Hematopoietic multipotent progenitor cell treated with erythropoietin and hydrocortisone succinate and interleukin-3 and kit ligand, for 6 days (in vitro differentiated cells): ENCODE measurements at regions not wholly inside any gene's neighbourhood (a gene's known extent, or its start where the extent isn't known, plus 50 kb on each side); places are given as distances from the start of the nearest gene placed in this dataset.

Experiments used
- DNase-seq: peaks from one replicate; pipeline ENCODE4 v3.0.0-alpha.2; 2015

DNA sequence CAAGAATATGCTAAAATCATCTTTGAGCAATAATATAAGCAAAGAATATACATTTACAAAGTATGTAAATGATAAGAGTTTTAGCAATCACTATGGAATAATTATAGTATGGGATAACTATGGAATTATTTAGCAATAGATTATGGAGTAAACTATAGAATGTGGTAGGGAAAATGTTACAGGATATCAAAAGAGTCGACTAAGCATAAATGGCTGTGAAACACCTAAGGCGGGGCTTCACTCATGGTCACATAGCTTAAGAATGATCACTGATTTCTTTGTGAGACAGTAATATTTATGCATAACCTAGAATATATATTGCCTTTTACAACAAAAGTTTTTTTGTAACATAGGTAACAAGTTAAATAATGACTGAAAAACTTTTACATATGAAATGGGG is 2049.7 kb downstream of the ARAP2 start:
- DNase-seq, result no peak

DNA sequence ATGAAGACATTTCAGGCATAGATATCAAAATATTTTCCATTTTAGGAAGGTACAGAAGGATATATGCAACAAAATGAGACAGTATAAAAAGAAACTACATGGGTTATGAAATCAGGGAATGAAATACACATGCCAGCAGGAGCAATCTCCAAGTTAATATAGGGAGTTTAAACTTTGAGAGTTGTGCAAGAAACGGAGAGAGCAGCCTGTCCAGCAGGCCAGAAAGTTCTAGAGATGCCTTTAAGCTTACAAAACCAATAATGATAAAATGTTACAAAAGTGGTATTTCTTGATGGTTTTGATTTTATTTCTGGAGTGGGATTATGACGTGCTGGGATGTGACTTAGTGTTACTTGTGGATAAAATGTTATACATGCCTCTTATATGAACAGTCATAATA is 2047.9 kb downstream of the ARAP2 start:
- no peak for DNase-seq

DNA sequence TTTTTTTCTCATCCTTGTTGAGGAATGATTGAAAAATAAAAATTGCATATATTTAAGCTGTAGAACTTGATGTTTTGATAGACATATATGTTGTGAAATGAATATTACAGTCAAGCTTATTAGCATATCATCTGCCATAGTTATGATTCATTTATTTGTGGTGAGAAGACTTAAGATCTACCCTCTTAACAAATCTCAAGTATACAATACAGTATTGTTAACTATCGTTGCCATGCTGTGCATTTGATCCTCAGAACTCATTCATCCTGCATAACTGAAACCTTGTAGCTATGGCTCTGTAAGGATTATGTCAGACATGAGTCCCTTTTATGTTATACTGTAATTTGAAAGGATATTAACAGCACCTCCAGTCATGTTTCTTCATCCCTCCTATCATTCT is 2045.3 kb downstream of the ARAP2 start:
- no peak for DNase-seq

DNA sequence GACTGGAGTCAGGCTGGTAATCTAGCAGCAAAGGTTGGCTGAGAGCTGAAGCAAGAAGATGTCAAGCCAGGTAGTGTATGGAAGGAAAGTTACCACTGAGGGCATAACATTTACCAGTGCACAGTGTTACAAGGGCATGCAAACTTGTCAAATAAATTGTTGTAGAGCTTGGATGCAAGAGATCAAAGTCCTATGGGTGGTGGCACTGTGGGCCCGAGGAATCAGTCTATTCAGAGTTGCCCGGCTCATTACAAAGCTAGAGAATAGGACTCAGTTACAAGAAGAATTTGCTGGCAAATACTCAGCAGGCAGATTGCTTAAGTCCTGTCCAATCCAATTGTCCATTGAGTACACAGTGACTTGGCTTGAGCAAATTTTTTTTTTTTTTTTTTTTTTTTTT is 2043.8 kb downstream of the ARAP2 start:
- DNase-seq, result no peak

DNA sequence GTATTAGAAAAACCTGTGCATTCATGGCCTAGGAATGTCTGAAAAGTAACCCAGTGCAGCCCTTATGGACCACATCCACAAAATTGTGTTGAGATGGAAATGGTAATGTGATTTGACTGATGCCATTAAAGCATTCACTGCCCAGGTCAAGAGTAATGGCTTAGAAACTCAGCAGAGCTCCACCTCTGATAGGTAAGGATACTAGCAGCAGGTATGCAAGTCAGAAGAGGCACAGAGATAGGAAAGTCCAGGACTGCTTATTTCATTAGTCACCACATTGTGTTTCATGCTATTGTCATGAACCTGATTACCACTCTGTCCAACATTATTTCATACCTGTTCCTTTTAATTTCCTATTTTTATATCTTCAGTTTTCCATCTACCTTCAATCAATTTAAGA is 2042.2 kb downstream of the ARAP2 start:
- no peak for DNase-seq

DNA sequence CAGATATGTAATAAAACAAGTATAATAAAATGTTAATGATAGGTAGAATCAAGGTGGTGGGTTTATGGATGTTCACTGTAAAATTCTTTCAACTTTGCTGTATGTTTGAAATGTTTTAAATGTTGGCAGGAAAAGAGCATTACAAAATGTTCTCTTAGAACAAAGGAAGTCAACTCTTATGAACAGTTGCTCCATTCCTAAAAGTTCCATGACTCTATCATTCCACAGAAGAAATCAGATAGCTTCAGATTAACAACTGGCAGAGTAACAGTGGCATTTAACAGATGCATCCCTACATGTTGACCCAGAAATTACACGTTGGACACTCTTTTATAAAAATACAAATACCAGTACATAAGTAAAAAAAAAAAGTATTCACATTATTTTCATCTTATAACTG is 2023.7 kb downstream of the ARAP2 start:
- DNase-seq, result no peak

DNA sequence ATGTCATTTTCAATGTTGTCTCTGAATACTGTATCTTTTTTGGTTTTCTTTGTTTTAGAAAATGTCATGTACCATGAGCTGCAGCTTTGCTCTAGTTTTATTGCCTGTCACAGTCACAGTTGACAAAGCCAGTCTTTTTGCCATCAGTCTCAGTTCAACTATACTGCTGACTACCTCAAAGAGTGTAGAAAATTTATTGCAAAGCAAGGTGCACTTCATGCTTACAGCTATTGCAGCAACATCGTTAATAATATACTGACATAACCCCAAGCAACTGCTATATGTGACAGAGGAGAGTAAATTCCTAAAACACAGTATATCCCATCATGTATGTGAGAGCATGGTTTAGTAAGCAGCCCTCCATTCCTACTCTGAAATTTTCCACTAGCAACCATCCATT is 2022.3 kb downstream of the ARAP2 start:
- DNase-seq, result no peak

DNA sequence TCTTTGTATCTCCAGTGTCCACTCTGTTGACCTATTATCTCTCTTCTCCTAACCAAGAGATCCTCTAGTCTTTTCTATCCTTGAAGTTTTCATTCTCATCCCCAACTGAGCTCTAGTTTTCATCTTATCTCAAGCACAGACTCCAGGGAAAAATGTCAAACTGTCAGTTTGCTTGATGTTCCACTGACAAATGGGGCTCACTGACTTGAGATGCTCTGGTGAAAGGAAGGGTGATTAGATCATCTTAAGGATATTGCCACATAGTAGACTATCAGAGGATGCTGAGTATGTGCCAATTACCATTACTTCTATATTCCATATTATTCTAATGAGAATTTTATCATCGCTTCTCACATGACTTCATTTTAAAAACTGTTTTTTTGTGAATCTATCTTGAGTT is 2008.2 kb downstream of the ARAP2 start:
- DNase-seq, result no peak

DNA sequence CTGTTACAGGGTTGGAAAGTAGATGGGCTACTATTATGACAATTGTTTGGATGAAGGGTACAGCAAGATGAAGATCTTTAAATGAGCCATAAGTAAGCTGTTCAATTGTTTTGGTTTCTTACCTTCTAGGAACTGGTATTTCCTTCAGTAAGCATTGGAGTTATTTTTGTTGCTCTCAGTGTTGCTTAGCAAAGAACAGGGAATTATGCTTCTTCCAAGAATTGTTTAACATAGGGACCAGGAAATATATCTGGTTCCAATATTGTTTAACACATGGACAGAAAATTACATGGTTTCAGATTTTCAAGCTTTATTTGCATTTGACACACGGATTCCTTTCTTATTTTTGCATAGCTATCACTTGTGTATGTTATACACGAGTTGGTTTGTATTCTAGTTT is 1999.0 kb downstream of the ARAP2 start:
- no peak for DNase-seq

DNA sequence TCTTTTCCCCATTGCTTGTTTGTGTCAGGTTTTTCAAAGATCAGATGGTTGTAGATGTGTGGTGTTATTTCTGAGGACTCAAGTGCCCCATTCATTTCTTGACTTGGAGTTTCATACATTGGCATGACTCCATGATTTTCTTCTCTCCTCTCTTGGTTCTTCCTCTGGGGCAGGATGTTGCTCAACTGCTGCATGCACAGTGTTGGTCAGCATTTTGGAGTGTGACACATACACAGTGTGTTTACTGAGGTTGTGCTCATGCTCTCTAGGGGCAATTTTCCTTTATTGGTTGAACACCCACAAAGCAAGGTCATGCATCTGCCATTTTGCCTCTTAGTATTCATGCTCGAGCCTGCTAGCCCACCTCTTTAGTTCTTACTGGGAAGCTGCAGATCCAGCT is 1993.8 kb downstream of the ARAP2 start:
- DNase-seq, result no peak

DNA sequence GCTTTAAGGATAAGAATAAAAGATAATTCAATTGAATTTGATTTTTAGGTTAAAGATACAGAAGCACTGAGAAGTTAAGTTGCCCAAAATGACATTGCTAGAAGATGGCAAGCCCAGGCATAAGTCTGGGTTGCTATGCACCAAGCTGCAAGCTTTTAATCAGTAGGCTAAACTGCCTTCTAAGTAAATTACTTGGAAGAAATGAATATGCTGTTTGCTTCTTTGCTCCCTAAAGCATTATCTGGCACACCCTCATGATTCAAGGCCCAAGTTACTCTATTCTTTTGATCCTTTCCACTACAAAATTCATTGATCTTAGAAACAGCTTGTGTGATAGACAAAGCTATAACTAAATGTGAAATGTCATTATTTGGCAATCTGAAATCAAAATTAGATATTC is 1991.1 kb downstream of the ARAP2 start:
- no peak for DNase-seq

DNA sequence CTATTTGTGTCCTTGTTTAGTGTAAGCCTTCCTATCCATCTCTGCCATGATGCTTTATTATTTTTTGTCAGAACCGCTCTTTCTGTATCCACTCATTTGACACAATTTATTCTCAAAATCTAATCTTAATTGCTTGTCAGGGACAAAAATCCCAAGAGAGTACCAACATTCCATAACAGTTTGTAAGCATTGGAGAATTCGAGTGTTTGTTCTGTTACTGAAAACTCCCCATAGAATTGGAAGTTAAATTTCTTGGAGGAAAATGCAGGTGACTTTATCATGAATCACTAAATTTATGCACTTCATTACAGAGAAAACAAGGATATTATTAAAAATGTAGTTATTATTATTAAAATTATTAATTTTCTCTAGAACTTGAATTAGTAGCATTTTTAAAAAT is 1986.1 kb downstream of the ARAP2 start:
- no peak for DNase-seq

DNA sequence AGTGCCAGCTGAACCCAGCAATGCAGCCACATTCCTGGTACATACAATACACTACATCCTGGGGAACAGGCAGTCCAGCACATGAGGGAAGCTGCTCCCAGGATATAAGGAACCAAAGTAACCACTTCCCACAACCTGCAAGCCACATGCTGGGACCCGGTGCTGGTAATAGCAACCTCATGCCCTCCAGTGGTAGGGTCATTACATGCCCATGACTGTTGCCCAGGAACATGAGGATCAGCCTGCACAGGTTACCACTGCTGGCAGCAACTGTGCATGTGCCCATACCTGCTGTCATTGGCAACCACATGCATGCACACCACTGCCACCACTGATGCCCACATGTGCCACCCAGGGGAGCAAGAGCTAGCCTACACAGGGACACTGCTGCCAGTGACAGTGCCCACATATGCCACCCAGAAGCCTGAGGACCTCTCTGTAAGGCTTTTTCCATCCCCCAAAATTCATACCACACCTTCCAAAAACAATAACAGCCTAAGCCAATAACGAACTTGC is 1982.5 kb downstream of the ARAP2 start:
- DNase-seq, result no peak

DNA sequence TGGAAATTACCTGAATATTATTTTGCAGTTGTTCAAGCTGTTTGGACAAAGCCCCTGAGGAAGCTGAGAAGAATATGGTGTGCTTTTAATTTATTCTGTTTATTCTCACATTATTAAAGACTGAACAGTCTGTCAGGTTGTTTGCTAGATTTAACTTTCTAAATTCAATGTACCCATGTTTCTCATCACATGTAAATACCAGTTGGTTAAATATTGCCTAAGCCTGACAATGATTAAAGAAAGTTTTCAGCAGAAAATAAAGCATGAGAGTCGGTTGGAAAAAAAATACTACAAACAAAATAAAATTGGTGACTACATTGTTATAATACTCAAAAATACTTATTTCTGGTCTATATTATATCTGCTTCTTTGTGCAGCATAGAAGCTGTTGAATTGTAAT is 1974.7 kb downstream of the ARAP2 start:
- no peak for DNase-seq

DNA sequence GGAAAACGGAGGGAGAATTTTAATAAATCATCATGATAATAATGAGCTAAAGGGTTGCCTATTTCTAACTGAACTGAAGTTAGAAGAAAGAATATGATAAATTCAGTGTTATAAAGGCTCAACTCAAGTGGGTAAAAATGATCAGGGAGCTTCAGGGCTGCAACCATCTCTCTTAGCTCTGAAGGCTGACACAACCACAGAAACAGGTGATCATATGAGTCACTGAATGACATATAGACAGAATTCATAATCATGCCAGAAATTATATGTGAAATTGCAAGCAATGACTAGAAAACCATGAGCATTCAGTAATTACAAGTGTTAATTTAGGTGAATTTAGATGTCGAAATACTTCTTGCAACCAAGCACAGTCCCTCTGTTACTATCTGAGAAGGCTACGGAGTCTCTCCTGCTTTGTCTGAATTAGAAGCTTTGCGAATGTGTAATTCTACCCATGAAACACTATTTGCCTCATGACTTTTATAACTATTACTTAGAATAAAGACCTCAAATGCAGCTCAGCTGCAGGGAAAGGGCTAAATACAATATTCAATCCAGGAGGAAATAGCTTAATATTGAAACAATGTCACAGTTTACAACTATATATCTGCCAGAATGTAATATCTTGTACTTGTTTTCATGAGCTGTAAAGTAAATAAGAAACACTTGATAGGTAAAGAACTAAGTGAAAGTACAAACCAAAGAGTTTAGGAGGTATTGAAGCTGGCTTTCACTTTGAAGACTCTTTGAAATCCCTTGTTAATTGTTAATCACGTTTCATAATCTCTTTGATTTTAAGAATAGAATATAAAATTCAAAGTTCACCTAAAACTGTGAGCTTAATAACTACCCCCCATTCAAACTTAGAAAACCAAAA is 1972.6 kb downstream of the ARAP2 start:
- DNase-seq, result no peak

DNA sequence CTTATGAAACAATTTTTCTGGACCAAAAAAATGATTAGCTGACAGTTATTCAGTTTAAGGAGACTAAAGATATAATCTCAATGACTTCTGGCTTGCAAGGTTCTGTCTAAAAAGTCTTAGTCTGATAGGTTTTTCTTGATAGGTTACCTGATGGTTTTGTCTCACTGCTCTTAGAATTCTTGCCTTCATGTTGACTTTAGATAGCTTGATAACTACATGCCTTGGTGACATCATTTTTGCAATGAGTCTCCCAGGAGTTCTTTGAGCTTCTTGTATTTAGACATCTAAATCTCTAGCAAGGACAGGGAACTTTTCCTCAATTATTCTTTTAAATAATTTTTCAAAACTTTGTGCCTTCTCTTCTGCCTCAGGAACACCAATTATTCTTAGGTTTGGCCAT is 1965.3 kb downstream of the ARAP2 start:
- no peak for DNase-seq

DNA sequence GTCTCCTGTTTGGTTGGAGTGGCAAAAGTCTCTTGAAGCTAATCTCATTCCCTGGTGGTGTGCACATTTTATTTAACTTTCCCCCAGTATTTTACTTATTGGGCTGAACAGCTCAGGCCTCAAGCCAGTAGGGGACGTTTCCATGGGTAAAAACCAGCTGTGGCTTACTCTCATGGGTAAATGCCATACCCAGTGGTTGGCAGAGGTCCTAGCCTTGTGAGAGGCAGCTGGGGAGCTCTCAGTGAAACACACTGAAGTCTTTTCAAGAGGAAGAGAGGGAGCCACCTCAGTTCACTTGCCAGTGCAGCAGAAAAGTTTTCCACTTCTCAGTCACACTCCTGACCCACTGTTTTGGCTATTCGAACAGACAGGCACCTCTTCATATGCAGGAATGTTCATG is 1964.2 kb downstream of the ARAP2 start:
- DNase-seq, result no peak

DNA sequence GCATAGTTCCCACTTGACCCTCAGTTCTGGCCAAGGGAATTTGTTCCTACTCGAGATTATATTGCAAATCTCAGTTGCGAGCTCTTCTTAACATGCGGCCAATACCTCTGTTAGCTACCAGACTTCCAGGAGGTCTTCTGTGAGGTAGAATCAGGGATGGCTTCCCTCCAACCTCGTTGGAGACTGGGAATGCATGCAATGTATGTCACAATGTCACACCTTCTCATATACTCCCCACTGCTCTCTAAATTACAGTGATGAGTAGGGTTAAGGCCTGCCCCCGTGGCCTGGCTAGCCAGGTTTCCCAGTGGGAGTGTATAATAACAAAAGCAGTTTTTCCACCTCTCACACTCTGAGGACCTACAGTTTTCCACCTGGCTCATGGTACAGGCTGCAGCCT is 1962.5 kb downstream of the ARAP2 start:
- no peak for DNase-seq

DNA sequence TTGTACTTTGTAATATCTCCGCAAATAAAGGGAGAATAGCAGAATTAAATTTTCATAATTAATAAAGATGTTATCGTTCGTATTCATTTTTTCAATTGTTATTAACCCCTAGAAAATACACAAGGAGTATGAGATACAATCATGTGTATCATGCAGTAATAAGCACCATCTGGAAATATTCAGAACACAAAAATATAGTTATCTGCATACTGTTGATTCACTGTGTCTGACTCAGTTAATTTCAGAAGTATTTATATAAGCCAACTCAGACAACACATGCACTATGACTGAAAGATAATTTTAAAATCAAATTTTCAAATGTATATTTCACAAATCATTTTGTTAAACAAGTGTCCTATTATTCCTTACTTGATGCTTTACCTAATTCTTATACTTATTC is 1954.8 kb downstream of the ARAP2 start:
- DNase-seq, result no peak

DNA sequence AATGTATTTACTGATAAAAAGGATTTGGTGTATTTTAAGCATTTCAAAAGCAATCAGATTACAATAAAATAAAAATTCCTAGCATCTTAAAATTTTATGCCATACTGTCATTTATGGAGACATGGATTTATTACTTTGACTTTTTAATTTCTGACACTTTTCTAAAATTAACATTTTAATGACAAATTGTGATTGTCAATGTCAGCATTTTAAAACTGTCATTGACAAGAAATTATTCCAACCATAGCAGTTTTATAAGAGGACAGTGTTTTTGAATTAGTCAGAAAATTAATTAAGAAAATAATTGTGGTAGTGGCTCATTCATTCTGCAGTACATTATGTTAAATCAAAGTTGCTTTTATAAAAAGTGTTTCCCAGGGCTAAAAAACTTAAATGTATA is 1954.4 kb downstream of the ARAP2 start:
- DNase-seq, result no peak

DNA sequence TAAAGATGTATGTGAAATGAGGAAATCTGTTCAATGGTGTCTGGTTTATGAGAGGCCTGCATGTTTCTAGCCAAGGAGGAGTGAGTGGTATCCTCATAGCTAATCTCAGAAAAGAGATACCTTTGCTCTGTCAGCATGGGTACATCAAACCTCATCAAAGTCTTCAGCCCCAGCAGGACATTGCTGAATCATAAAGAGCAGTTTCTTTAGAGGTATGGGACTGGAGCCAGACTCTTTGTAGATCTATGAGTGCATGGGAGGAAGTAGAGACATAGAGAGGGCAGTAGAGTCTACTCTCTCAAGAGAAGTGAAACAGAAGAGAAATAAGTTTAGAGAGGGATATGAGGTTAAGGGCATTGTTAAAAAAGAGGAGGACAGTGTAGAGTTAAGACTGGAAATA is 1950.9 kb downstream of the ARAP2 start:
- DNase-seq, result no peak

DNA sequence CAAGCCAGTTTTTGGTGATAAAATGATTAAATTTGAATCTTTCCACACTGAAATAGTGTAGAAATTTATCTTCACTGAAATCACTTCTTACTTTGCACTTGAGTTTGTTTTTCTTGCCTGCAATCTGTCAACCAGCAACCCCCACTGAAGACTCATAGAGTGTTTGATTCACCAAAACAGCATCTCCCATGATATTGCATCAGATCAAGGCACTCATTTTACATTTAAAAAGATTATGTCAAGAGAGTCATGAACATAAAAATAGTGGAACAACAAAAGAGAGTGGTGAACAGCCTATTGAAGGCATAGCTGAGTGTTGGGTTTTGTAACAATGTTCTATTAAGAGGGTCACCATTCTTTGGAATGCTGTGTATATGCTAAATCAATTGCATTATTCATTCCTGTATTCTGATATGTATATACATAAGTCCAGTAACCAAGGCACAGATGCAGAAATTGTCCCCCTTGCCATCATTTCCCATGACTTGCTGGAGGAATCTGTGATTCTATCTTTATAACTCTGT is 1934.9 kb downstream of the ARAP2 start:
- DNase-seq, result no peak

DNA sequence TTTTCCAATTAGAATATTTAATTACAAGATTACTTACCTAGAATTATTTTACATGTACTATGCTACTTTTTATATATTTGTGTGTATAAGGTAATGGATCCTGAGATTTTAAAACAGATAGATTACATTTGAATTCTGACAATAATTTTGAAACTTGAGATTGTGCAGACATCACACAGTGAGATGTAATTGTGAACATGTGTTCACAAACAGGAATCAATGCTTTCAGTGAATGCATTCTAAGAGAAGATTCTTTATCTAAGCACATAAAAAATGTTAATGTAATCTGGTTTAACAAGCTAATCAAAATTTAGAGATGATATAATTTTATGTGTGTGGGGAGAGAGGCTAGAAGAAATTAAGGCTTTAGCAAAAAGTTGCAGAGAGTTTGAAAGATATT is 1925.5 kb downstream of the ARAP2 start:
- DNase-seq, result no peak

DNA sequence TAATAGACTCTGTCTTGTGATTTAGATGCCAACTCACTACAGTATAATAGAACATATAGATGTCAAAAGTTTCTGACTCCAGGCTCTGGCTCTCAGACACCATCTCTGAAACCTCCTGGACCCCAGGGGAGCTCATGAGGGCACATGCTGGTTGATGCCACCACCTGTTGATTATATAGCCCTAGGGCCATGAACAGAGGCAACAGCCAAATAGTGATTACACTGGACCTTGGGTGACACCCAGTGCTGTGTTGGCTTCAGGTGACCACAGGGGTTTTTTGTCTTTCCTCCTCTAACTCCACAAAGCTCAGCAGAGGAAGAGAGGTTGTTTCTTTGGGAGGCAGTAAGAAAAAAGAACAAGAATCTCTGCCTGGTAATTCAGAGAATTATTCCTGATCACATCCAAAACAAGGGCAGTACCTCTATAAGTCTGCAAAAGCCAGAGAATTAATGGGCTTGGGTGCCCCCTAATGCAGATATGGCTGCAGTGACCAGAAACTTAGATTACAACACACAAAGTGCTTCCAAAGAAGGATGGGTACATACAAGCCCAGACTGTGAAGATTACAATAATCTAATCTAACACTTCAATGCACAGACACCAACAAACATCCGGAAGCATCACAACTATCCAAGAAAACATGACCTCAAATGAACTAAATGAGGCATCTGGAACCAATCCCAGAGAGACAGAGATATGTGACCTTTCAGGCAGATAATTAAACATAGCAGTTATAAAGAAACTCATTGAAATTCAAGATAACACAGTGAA is 1920.6 kb downstream of the ARAP2 start:
- no peak for DNase-seq
